GM23338 (cell line): ENCODE measurements at regions not wholly inside any gene's neighbourhood (a gene's known extent, or its start where the extent isn't known, plus 50 kb on each side); places are given as distances from the start of the nearest gene placed in this dataset.

Experiments used
- ATAC-seq: fragments of 200-7000 bp; cut with Tn5 transposase; 3 replicates; pipeline ENCODE4 v1.9.1; 2020
- DNase-seq: peaks from one replicate; pipeline ENCODE4 v3.0.0-alpha.2; 2015; ENCODE audit warnings: low spot score
- H2AFZ ChIP-seq: fragments of 200-600 bp; sonication (generic); 2 replicates; pipeline ENCODE4 v1.8.0; 2016; ENCODE audit warnings: antibody characterized with exemption, mild to moderate bottlenecking, moderate library complexity
- H3F3A ChIP-seq: fragments of 200-600 bp; sonication (generic); replicated peaks from 2 replicates; pipeline ENCODE4 v1.8.0; 2017; ENCODE audit warnings: antibody characterized with exemption, mixed run types, low read depth
- H3K27ac ChIP-seq: fragments of 200-600 bp; sonication (generic); 2 replicates; pipeline ENCODE4 v1.6.1; 2016; ENCODE audit warnings: low read depth
- H3K27me3 ChIP-seq: fragments of 200-600 bp; sonication (generic); 2 replicates; pipeline ENCODE4 v1.8.0; 2016; ENCODE audit warnings: mild to moderate bottlenecking, mixed run types, moderate library complexity; ENCODE audit not compliant: insufficient read depth
- H3K36me3 ChIP-seq: fragments of 200-600 bp; sonication (generic); 2 replicates; pipeline ENCODE4 v1.8.0; 2016; ENCODE audit warnings: mild to moderate bottlenecking; ENCODE audit not compliant: insufficient read depth
- H3K4me1 ChIP-seq: fragments of 200-600 bp; sonication (generic); 2 replicates; pipeline ENCODE4 v1.8.0; 2016; ENCODE audit warnings: mild to moderate bottlenecking, moderate library complexity; ENCODE audit not compliant: insufficient read depth
- H3K4me2 ChIP-seq: fragments of 200-600 bp; sonication (generic); 2 replicates; pipeline ENCODE4 v1.7.1; 2017; ENCODE audit warnings: mixed run types
- H3K4me3 ChIP-seq: fragments of 200-600 bp; sonication (generic); 2 replicates; pipeline ENCODE4 v1.6.1; 2016; ENCODE audit warnings: mixed run types
- H3K79me2 ChIP-seq: fragments of 200-600 bp; sonication (generic); replicated peaks from 2 replicates; pipeline ENCODE4 v1.8.0; 2017; ENCODE audit warnings: mild to moderate bottlenecking; ENCODE audit not compliant: insufficient read depth
- H3K9me2 ChIP-seq: fragments of 200-600 bp; sonication (generic); 2 replicates; pipeline ENCODE4 v1.8.0; 2017; ENCODE audit not compliant: insufficient read depth
- H4K20me1 ChIP-seq: fragments of 200-600 bp; sonication (generic); replicated peaks from 2 replicates; pipeline ENCODE4 v1.8.0; 2017; ENCODE audit warnings: mild to moderate bottlenecking; ENCODE audit not compliant: insufficient read depth
- H3K27ac Mint-ChIP-seq: 2 replicates; pipeline ENCODE4 v1.8.0; 2020; ENCODE audit warnings: inconsistent platforms, mild to moderate bottlenecking, moderate library complexity, mixed read lengths
- H3K27me3 Mint-ChIP-seq: 3 replicates; pipeline ENCODE4 v1.8.0; 2022; ENCODE audit warnings: low read depth, mild to moderate bottlenecking, moderate library complexity, mixed read lengths, inconsistent platforms; ENCODE audit not compliant: insufficient read depth, poor library complexity
- H3K36me3 Mint-ChIP-seq: 3 replicates; pipeline ENCODE4 v1.8.0; 2021; ENCODE audit warnings: low read depth, mild to moderate bottlenecking, inconsistent platforms, moderate library complexity, mixed read lengths
- H3K4me1 Mint-ChIP-seq: 3 replicates; pipeline ENCODE4 v1.8.0; 2020; ENCODE audit warnings: mild to moderate bottlenecking, inconsistent platforms, mixed read lengths
- H3K4me3 Mint-ChIP-seq: 3 replicates; pipeline ENCODE4 v1.8.0; 2021; ENCODE audit warnings: moderate library complexity, mild to moderate bottlenecking, inconsistent platforms, mixed read lengths
- H3K9me3 Mint-ChIP-seq: 3 replicates; pipeline ENCODE4 v1.8.0; 2020; ENCODE audit warnings: moderate library complexity, mild to moderate bottlenecking, inconsistent platforms, mixed read lengths
- CREB1 ChIP-seq: fragments of 250-450 bp; sonication (Bioruptor Pico); IDR thresholded peaks from 2 replicates; pipeline ENCODE4 v1.5.0; 2020; ENCODE audit warnings: low read depth, mild to moderate bottlenecking, moderate library complexity
- EZH2 ChIP-seq: fragments of 200-600 bp; sonication (generic); IDR thresholded peaks from one replicate; pipeline ENCODE4 v1.8.0; 2017; ENCODE audit warnings: antibody characterized with exemption, mild to moderate bottlenecking, low read depth; ENCODE audit not compliant: unreplicated experiment
- EZH2phosphoT487 ChIP-seq: fragments of 200-600 bp; sonication (generic); IDR thresholded peaks from one replicate; pipeline ENCODE4 v1.8.1; 2018; ENCODE audit warnings: antibody characterized with exemption; ENCODE audit not compliant: unreplicated experiment
- JUNB ChIP-seq: IDR thresholded peaks from one replicate; pipeline ENCODE4 v1.6.1; 2016; ENCODE audit warnings: antibody characterized with exemption; ENCODE audit not compliant: unreplicated experiment
- POLR2AphosphoS5 ChIP-seq: IDR thresholded peaks from 2 replicates; pipeline ENCODE4 v1.6.1; 2016; ENCODE audit warnings: antibody characterized with exemption, low read depth
- STAT1 ChIP-seq: IDR thresholded peaks from one replicate; pipeline ENCODE4 v1.6.1; 2016; ENCODE audit warnings: antibody characterized with exemption; ENCODE audit not compliant: unreplicated experiment
- ZNF114 ChIP-seq: fragments of 250-450 bp; sonication (Bioruptor Pico); IDR thresholded peaks from 2 replicates; pipeline ENCODE4 v1.5.0; 2020; ENCODE audit warnings: mild to moderate bottlenecking, moderate library complexity
- ZNF331 ChIP-seq: fragments of 250-450 bp; sonication (Bioruptor Pico); IDR thresholded peaks from 2 replicates; pipeline ENCODE4 v1.5.0; 2020; ENCODE audit warnings: low read depth, mild to moderate bottlenecking, moderate library complexity
- TF ChIP-seq, protein P1 (sequence below): IDR thresholded peaks from one replicate; pipeline ENCODE4 v1.6.1; 2018; ENCODE audit warnings: antibody characterized with exemption; ENCODE audit not compliant: unreplicated experiment
- TF ChIP-seq, protein P2 (sequence below): IDR thresholded peaks from 2 replicates; pipeline ENCODE4 v1.6.1; 2016; ENCODE audit warnings: antibody characterized with exemption

GRCh38 chr4:79046016-79046592 is 106.9 kb upstream of the PAQR3 start:
- ATAC-seq (no peak), DNase-seq (no peak)
- no peaks in the 10 kb centered on the region for H3K79me2 ChIP-seq
- H3F3A ChIP-seq: no peaks in the 10 kb centered on the region
- TF ChIP-seq JUNB (no peak), ZNF114 (CRISPR knock-in tag) (no peak), CREB1 (no peak), EZH2phosphoT487 (no peak), POLR2AphosphoS5 (no peak), ZNF331 (CRISPR knock-in tag) (no peak), EZH2 (no peak)
- TF ChIP-seq, protein P1, sequence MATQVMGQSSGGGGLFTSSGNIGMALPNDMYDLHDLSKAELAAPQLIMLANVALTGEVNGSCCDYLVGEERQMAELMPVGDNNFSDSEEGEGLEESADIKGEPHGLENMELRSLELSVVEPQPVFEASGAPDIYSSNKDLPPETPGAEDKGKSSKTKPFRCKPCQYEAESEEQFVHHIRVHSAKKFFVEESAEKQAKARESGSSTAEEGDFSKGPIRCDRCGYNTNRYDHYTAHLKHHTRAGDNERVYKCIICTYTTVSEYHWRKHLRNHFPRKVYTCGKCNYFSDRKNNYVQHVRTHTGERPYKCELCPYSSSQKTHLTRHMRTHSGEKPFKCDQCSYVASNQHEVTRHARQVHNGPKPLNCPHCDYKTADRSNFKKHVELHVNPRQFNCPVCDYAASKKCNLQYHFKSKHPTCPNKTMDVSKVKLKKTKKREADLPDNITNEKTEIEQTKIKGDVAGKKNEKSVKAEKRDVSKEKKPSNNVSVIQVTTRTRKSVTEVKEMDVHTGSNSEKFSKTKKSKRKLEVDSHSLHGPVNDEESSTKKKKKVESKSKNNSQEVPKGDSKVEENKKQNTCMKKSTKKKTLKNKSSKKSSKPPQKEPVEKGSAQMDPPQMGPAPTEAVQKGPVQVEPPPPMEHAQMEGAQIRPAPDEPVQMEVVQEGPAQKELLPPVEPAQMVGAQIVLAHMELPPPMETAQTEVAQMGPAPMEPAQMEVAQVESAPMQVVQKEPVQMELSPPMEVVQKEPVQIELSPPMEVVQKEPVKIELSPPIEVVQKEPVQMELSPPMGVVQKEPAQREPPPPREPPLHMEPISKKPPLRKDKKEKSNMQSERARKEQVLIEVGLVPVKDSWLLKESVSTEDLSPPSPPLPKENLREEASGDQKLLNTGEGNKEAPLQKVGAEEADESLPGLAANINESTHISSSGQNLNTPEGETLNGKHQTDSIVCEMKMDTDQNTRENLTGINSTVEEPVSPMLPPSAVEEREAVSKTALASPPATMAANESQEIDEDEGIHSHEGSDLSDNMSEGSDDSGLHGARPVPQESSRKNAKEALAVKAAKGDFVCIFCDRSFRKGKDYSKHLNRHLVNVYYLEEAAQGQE: no peak
- TF ChIP-seq, protein P2, sequence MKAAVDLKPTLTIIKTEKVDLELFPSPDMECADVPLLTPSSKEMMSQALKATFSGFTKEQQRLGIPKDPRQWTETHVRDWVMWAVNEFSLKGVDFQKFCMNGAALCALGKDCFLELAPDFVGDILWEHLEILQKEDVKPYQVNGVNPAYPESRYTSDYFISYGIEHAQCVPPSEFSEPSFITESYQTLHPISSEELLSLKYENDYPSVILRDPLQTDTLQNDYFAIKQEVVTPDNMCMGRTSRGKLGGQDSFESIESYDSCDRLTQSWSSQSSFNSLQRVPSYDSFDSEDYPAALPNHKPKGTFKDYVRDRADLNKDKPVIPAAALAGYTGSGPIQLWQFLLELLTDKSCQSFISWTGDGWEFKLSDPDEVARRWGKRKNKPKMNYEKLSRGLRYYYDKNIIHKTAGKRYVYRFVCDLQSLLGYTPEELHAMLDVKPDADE: no peak
- H2AFZ ChIP-seq: peak overlapping the region; percentile 26; the same call in 1 of the 2 replicates
- no peaks in the 10 kb centered on the region for H4K20me1 ChIP-seq
- no peaks in the 10 kb centered on the region for H3K36me3 Mint-ChIP-seq
- no peaks in the 10 kb centered on the region for H3K36me3 ChIP-seq
- H3K27ac Mint-ChIP-seq: no peak overlapping the region
- H3K4me1 ChIP-seq: no peaks in the 10 kb centered on the region
- no peak overlapping the region for H3K27ac ChIP-seq
- no peak overlapping the region for H3K4me2 ChIP-seq
- H3K27me3 Mint-ChIP-seq: peaks cover 3% of the 10 kb centered on the region
- no peaks in the 10 kb centered on the region for H3K9me2 ChIP-seq
- no peaks in the 10 kb centered on the region for H3K27me3 ChIP-seq
- H3K9me3 Mint-ChIP-seq: no peaks in the 10 kb centered on the region
- H3K4me1 Mint-ChIP-seq: no peaks in the 10 kb centered on the region
- H3K4me3 Mint-ChIP-seq: no peak overlapping the region
- no peak overlapping the region for H3K4me3 ChIP-seq

- no peak overlapping the region for H3K27ac Mint-ChIP-seq
- Histone ChIP-seq H3K27me3 (no peaks in the 10 kb centered on the region), H4K20me1 (no peaks in the 10 kb centered on the region), H3K4me1 (no peaks in the 10 kb centered on the region), H3K4me3 (no peak overlapping the region), H3K4me2 (no peak overlapping the region), H3K36me3 (no peaks in the 10 kb centered on the region), H3K27ac (no peak overlapping the region), H3K9me2 (no peaks in the 10 kb centered on the region), H3K79me2 (no peaks in the 10 kb centered on the region), H3F3A (no peaks in the 10 kb centered on the region), H2AFZ (no peak overlapping the region)
- H3K27me3 Mint-ChIP-seq: no peaks in the 10 kb centered on the region
- DNase-seq (no peak), ATAC-seq (no peak)
- no peak overlapping the region for H3K4me3 Mint-ChIP-seq
- H3K9me3 Mint-ChIP-seq: no peaks in the 10 kb centered on the region
- no peaks in the 10 kb centered on the region for H3K36me3 Mint-ChIP-seq
- H3K4me1 Mint-ChIP-seq: no peaks in the 10 kb centered on the region
- TF ChIP-seq CREB1: no peak
- TF ChIP-seq, protein P2: no peak
- TF ChIP-seq, protein P1: no peak
- TF ChIP-seq JUNB: no peak
- no peak for TF ChIP-seq ZNF331 (CRISPR knock-in tag)
- TF ChIP-seq EZH2: no peak
- TF ChIP-seq STAT1: no peak
- no peak for TF ChIP-seq EZH2phosphoT487
These were observed 105.0 kb upstream of the PAQR3 start for GRCh38 chr4:79044141-79044659.
